ENCODE measurements at regions not wholly inside any gene's neighbourhood (a gene's known extent, or its start where the extent isn't known, plus 50 kb on each side); places are given as distances from the start of the nearest gene placed in this dataset.
A peak's percentile ranks its signal among the peaks of the same experiment; 100 is the strongest.

- no peak for DNase-seq
Measured at GRCh38 chr6:2535506-2535905, 215.2 kb downstream of the MYLK4 start.

DNA sequence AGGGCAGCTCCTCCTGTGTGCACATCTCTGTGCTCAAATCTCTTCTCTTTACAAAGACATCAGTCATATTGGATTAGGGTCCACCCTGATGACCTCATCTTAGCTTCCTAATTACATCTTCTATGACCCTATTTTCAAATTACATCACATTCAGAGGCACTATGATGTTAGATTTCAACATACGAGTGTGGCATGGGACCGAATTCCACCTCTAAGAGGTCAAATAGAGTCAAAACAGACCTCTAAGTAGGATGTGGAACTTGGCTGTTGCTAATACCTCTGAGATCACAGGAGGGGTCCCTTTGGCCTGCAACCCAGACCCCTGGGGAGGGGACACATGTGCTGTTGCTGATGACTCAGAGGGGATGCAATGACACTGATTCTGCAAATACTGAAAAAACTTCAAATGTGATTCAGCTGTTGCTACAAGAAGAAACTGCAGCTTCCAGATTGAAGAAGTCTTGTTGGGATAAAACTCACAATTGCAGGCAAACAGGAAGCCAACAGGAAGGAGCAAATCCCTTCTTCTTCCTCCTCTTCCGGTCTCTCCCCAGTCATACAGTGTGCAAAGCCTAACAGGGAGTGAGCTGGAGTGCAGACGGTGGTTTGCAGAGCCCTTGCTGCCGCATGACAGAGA lies 216.2 kb downstream of the MYLK4 start:
- no peak for DNase-seq

GRCh38 chr6:2531426-2532215 lies 219.1 kb downstream of the MYLK4 start:
- DNase-seq: no peak

DNA sequence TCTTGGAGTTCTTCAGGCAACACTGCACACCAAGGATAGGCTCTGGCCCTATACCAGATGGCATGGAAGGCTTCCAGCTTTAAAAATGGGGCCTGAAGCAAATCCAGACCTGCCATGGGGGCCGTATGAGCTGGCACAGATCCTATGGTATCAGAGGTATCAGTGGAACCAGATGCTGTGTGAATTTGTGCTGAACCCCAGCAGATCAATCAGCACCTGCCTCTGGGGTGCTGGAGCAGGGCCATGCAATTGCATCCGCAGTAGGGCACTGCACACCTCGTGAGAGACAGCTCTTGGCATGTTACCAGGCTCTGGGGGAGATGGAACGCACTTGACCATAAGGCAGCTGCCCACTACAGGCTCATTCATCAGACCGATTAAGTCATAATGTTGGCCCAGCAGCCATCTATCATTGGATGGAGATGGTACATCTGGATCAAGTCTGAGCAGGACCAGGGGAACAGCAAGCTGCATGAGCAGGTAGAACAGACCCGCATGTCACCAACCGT lies 221.5 kb downstream of the MYLK4 start:
- no peak for DNase-seq

DNA sequence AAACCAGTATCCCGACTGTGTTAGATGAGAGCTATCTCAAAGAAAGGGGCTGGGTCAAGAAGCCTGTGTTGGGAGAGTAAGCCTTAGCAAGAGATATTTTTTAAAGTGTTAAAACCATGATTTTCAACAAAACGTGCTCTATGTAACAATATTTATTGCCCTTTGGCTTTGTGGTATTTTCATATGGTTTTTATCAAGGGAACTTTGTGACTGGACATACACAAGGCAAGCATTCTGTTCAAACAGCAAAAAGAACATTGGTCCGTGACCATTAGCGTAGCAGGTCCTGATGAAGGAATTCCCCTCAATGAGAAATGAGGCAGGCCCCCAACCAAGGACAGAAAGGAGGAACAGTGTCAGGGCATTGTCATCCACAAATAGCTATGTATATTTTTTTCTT lies 222.6 kb downstream of the MYLK4 start:
- DNase-seq: no peak

DNA sequence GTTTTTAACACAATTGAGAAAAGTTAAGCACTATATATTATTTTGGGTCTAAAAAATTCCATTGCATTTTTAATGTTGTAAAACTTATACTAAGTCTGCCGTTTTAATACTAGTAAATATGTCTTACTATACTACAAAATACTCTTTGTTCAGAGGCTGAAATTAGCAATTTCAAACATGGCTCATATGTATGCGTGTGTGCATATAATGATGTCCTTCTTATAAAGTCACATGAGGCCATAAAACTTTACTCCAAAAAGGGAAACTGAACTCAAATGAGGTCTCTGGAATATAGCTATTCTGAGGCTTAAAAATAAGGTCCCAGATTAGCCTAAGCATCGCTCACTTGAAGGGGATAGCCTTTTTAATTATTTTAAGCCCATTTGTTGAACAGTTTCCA lies 224.0 kb downstream of the MYLK4 start:
- DNase-seq: no peak

DNA sequence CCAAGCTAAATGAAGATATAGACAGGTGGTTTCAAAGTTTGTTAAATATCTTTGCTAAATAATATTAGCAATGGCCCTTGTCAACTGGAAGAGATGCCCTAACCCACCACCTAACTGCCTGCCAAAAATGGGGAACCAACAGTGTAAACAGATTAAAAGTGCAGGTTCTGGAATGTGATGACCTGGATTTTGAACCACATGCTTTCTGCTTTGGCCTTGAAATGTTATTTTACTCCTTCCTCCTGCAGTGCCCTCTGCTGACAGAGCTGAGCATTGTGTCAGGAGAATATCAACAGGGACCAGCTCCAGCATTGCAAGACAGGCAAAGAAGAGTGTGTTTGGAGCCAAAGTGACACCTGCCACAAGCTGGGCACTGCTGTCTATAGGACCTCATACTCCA lies 226.6 kb downstream of the MYLK4 start:
- DNase-seq: no peak

DNA sequence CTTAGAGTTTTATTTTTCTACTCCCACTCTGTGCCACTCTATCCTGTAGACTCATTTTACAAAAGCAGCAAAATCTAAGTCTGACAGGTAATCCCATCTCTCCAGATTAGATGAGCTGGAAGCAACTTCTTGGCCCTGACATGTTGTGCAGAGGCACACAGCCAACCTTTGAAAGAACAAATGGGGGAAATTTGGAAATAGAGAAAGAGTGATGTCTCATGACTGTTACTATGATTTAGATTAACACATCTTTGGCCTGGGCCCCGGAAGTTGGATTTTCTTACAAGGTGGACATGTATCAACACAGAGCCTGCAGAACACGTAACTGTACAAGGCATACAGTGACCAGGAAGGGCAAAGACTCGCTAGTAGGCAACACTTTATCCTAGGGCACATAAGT lies 227.7 kb downstream of the MYLK4 start:
- no peak for DNase-seq

- no peak for DNase-seq
Measured at GRCh38 chr6:2522521-2522920, 228.2 kb downstream of the MYLK4 start.

- DNase-seq: no peak
Measured at GRCh38 chr6:2517855-2518473, 232.8 kb downstream of the MYLK4 start.

DNA sequence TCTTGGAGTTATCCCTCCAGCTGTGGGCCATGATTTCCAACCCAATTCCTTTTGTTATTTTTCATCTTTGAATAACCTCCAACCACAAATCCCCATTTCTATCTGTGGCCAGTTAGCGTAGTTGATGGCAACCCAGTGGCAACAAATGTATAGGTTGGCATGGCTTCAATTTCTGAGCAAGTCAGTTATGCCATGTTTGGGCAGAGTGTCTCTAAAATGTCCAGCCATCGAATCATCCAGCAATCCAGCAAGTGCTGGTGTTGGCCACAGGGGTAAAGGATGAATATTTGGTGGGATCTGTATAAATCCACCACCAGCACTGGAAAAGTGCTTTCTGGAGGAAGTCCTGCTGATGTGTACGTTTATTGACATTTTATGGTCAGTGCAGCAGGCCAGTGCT lies 233.3 kb downstream of the MYLK4 start:
- DNase-seq: no peak

- DNase-seq: no peak
Measured at GRCh38 chr6:2516059-2516458, 234.7 kb downstream of the MYLK4 start.

- no peak for DNase-seq
Measured at GRCh38 chr6:2514965-2515543, 235.7 kb downstream of the MYLK4 start.

DNA sequence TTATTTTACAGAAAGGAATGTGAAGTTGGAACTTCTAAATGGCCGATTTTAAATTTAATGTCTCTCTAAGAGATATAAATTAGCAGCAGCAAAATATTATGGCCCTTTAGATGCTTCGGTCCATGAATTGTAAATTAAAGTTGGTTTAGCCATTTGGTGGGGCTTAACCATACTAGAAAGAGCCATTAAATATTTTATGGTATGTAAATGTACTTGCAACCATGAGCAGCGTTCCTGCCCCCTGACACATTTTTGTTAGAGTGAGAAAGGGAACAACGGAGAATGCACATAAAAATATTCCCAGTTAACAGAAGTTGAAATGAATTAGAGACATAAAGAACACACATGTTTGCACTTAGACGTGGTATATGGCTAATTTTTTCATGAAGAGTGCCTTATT lies 237.9 kb downstream of the MYLK4 start:
- no peak for DNase-seq

DNA sequence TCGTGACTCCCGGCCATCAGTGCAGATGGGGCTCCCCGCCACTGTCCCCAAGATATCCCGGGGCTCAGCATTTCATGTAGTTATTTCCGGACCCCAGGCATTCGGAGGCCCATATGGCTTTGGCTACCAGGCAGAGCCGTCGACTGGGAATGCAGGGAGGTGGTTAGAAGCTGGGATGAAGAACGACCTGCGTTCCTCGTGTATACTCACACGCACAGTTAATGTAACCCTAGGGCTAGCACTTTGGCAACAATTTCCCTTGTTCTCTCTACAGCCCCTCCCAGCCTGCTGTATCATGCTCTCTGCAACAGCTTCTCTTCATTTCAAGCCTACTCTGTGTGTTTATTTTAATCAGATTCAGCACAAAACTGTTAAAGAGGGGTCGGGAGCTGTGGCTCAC lies 240.4 kb downstream of the MYLK4 start:
- DNase-seq: no peak

DNA sequence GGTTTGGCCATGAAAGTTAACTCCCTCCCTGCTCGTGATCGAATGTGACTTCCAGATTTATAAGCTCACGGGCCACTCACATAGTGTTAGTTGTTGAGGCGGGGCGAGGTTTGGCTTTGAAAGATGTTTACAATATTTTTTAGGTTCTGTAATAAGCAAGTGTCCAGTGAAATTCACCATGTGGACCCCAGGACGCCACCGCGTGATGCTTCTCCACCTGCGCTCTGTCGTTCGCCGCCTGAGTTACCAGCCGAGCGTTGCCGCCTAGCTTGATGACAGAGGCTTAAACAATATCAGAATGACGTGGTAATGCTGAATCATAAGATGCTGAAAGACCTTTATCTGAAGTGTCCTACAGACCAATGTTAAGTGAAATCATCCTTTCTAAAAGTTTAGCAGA lies 241.0 kb downstream of the MYLK4 start:
- DNase-seq: peak; percentile 75 to 80

- DNase-seq: no peak
Measured at GRCh38 chr6:2508071-2508470, 242.7 kb downstream of the MYLK4 start.

DNA sequence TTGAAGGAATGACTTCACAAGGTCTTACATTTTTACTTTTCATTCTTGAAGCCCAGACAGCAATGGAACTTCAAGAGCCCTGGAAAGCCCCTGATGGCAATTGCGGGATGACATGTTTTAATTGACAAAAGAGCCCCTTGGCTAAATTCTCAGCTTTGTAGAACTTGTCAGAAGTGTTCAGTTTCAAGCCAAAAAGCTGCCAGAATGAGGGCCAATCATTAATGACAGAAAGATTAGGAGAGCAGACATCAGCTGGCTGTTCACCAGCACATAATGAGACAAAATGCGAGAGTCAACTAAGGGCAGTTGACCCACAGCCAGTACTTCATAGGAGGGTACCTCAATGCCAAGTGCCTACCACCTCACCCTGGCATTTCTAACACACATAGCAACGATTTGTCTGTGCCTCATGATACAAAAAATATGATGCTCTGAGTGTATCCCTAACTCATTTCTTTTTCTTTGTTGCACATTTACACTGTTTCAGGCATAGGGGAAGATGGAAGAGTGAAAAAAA lies 243.1 kb downstream of the MYLK4 start:
- no peak for DNase-seq

GRCh38 chr6:2507016-2507415 lies 243.7 kb downstream of the MYLK4 start:
- no peak for DNase-seq

DNA sequence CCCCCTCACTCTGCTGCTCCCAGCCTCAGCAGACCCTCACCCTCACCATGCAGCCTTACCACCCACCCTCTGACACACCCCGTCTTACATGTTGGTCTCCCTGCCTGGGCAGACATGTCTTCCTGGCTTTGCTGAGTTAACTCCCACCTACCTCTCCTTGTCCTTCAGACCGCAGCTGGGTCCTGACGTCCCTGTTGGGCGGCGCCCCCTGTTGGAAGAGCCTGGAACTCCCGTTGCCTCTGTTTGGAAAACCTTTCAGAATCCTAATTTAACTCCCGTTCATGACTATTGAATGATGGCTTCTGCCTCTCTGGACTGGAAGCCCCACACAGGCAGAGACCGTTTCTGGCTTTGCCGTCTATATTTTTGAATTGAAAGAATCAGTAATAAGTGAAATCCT lies 245.1 kb downstream of the MYLK4 start:
- no peak for DNase-seq

- DNase-seq: no peak
Measured at GRCh38 chr6:2504495-2505064, 246.1 kb downstream of the MYLK4 start.

All from right lung (tissue), 2 donors.